Ovary (tissue), 7 donors: ENCODE measurements at regions not wholly inside any gene's neighbourhood (a gene's known extent, or its start where the extent isn't known, plus 50 kb on each side); places are given as distances from the start of the nearest gene placed in this dataset.

ENCODE experiments used
- DNase-seq, 5 donors: peaks; one replicate each; pipeline ENCODE4 v3.0.0-alpha.2; 2019 to 2020
- H3K27ac ChIP-seq, 2 donors: fragments of 200-600 bp; one replicate each; pipeline versions ENCODE4 v1.5.1 to v1.8.0; 2019 to 2022
- H3K27me3 ChIP-seq: fragments of 200-600 bp; one replicate; pipeline ENCODE4 v1.8.0; 2022
- H3K36me3 ChIP-seq: fragments of 200-600 bp; sonication (generic); one replicate; pipeline ENCODE4 v1.5.1; 2019
- H3K4me1 ChIP-seq: one replicate; pipeline ENCODE4 v1.8.1; 2013; ENCODE audit warnings: mild to moderate bottlenecking, moderate library complexity; ENCODE audit not compliant: insufficient read depth
- H3K4me3 ChIP-seq: fragments of 200-600 bp; sonication (generic); one replicate; pipeline ENCODE4 v1.5.1; 2017
- H3K9me3 ChIP-seq, 2 donors: fragments of 200-600 bp in 1 of 2; sonication (generic) in 1 of 2; one replicate each; pipeline versions ENCODE4 v1.5.1 to v1.8.1; 2013 to 2019; ENCODE audit warnings: mild to moderate bottlenecking in 1 of 2, moderate library complexity in 1 of 2
- CTCF ChIP-seq, 3 donors: fragments of 450-650 bp in 2 of 3; fragments of 200-600 bp in 1 of 3; IDR thresholded peaks; one replicate each; pipeline versions ENCODE4 v1.5.1 to v1.8.0; 2016 to 2022; ENCODE audit warnings: antibody characterized with exemption in 3 of 3, mild to moderate bottlenecking in 1 of 3
- EP300 ChIP-seq: sonication (generic); formaldehyde crosslinking; IDR thresholded peaks from one replicate; pipeline ENCODE4 v1.6.1; 2017; ENCODE audit warnings: antibody characterized with exemption
- POLR2A ChIP-seq: fragments of 450-650 bp; IDR thresholded peaks from one replicate; pipeline ENCODE4 v1.6.1; 2017; ENCODE audit warnings: antibody characterized with exemption, mild to moderate bottlenecking, moderate library complexity
- WGBS, 3 donors: extraction: QIAGEN DNeasy Blood & Tissue Kit in 1 of 3; methylation state at CpG; one replicate each; pipeline versions ENCODE4 v1.1.5 to v1.1.7; 2013 to 2017; 5-methylcytosine and 5-hydroxymethylcytosine counted together
- intact Hi-C, 4 donors: fragments of 100-400 bp; cut with DNase I; formaldehyde crosslinking; loops; one replicate each; pipeline versions ENCODE4 v1.11.0 to v1.15.1; 2022 to 2023
- donor health status: DM: no; HTN: no; CAD: no; lungs with moderate emphysema.
- donor health status: DM: no; HTN: no; CAD: no.
- donor health status: Bipolar disorder and iron deficiency.
- donor health status: DM: no; HTN: no; CAD: no.
- donor health status: DM: yes; HTN: yes; CAD: no.

- peak in 1 of 5 donors; percentile 54 for DNase-seq
- H3K4me3 ChIP-seq: no peak overlapping the region
- TF ChIP-seq EP300 (no peak), CTCF (IDR thresholded peaks at IDR 0.05) (no peak), POLR2A (no peak)
- intact Hi-C loops: no loop called here
- H3K4me1 ChIP-seq: peaks cover 5% of the 10 kb centered on the region
- no peaks in the 10 kb centered on the region for H3K9me3 ChIP-seq
- no peaks in the 10 kb centered on the region for H3K36me3 ChIP-seq
- H3K27me3 ChIP-seq: no peaks in the 10 kb centered on the region
- 38 to 45% (median 41%) methylated on average over 4 of the region's 4 CpGs for WGBS, 3 donors
- no peak overlapping the region for H3K27ac ChIP-seq
Measured at GRCh38 chr12:131249246-131250027, 295.7 kb downstream of the ADGRD1 start.

- Histone ChIP-seq H3K27me3 (no peaks in the 10 kb centered on the region), H3K4me3 (no peak overlapping the region), H3K4me1 (peaks cover 5% of the 10 kb centered on the region), H3K36me3 (no peaks in the 10 kb centered on the region), H3K9me3 (no peaks in the 10 kb centered on the region), H3K27ac (no peak overlapping the region)
- DNase-seq: peak; percentile 49 to 73 (median 65)
- 49 to 57% (median 54%) methylated on average over 19 to 20 of the region's 20 CpGs for WGBS, 3 donors
- intact Hi-C loops: no loop called here
- no peak for TF ChIP-seq EP300
- no peak for TF ChIP-seq CTCF (IDR thresholded peaks at IDR 0.05)
- no peak for TF ChIP-seq POLR2A
Measured at GRCh38 chr12:131250028-131250950, 296.6 kb downstream of the ADGRD1 start.

- DNase-seq: no peak
- TF ChIP-seq CTCF (IDR thresholded peaks at IDR 0.05) (no peak), POLR2A (no peak), EP300 (no peak)
- H3K27ac ChIP-seq: no peak overlapping the region
- H3K9me3 ChIP-seq: no peaks in the 10 kb centered on the region
- H3K27me3 ChIP-seq: no peaks in the 10 kb centered on the region
- H3K4me3 ChIP-seq: no peak overlapping the region
- intact Hi-C loops: no loop called here
- H3K4me1 ChIP-seq: peaks cover 5% of the 10 kb centered on the region
- 87 to 90% (median 89%) methylated on average over 10 of the region's 10 CpGs for WGBS, 3 donors
- no peaks in the 10 kb centered on the region for H3K36me3 ChIP-seq
Measured at GRCh38 chr12:131250951-131251315, 297.2 kb downstream of the ADGRD1 start.

- no peak overlapping the region for H3K4me3 ChIP-seq
- no peaks in the 10 kb centered on the region for H3K9me3 ChIP-seq
- DNase-seq: no peak
- TF ChIP-seq POLR2A (no peak), CTCF (IDR thresholded peaks at IDR 0.05) (no peak)
- peaks cover 5% of the 10 kb centered on the region for H3K4me1 ChIP-seq
- no peaks in the 10 kb centered on the region for H3K27me3 ChIP-seq
- no peaks in the 10 kb centered on the region for H3K36me3 ChIP-seq
- intact Hi-C loops: no loop called here
- H3K27ac ChIP-seq: no peak overlapping the region
- WGBS, 3 donors: 69 to 73% (median 70%) methylated on average over 16 of the region's 16 CpGs
Measured at GRCh38 chr12:131251336-131252101, 297.8 kb downstream of the ADGRD1 start.
